T47D (cell line): ENCODE measurements at regions not wholly inside any gene's neighbourhood (a gene's known extent, or its start where the extent isn't known, plus 50 kb on each side); places are given as distances from the start of the nearest gene placed in this dataset.

Experiments
- DNase-seq, 2 experiments: peaks; one replicate each; pipeline versions ENCODE4 v3.0.0 to v3.0.0-alpha.2; 2011 to 2012; ENCODE audit warnings: low read depth in 1 of 2, low spot score in 1 of 2
- JUND ChIP-seq: IDR thresholded peaks from 2 replicates; pipeline ENCODE4 v1.6.1; 2012; ENCODE audit warnings: low read depth
- in situ Hi-C: cut with HindIII; loops from 2 replicates; pipeline ENCODE4 v1.10.0; 2016; ENCODE audit warnings: low sequenced_read_pairs, low pct_unique_long_range_greater_than_20kb

DNA sequence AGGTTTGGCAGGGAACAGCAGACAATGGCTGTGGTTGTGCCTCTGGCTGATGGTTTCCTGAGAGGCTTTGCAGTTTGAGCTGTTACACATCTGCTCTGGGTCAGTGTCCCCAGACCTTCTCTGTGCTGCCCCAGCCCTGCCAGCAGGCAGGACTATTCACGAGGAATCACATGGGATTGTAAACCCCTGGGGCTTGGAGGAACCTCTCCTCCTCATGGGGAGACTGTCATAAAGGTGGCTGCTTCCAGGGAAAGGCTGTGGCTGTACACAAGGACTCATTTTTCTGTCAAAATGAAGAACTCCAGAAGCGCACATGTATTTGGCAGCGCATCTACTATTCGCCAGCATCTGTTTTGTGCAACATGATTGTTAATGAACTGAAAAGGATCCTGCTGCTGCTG, 142.6 kb upstream of the CYP1B1 start:
- no peak for DNase-seq
- in situ Hi-C loops, result no loop called here
- TF ChIP-seq JUND, result no peak

DNA sequence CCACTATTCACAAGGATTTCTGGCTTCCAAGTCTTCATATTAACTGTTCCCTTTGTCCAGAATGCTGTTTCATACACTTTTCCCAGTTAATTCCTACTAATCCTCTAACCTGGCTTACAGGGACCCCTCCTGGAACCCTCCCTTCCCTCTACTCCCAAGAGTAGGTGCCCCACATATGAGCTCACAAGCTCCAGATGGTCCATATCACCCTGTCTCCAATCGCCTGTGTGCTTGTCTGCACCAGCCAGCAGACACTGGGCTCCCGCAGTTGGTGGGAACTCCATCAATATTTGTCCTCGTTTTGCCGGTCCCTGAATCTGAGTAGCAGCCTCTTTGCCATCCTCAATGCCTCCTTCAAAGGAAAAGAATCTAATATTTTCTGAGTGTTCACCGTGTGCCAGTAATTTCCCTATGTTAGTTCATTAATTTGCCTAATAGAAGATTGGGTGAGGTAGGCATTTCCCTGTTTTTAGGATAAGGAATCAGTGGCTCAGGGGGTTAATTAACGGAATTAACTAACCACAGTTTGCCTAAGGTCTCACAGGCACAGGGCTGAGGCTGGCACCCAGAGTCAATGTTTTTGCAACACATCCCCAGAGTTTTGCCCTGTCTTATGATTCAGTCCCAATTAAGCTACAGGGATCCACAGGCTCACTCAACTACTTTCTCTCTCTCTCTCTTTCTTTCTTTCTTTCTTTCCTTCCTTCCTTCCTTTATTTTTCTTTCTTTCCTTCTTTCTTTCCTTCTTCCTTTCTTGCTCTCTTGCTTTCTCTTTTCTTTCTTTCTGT, 141.6 kb upstream of the CYP1B1 start:
- TF ChIP-seq JUND, result no peak
- DNase-seq, result no peak
- in situ Hi-C loops, result no loop called here

DNA sequence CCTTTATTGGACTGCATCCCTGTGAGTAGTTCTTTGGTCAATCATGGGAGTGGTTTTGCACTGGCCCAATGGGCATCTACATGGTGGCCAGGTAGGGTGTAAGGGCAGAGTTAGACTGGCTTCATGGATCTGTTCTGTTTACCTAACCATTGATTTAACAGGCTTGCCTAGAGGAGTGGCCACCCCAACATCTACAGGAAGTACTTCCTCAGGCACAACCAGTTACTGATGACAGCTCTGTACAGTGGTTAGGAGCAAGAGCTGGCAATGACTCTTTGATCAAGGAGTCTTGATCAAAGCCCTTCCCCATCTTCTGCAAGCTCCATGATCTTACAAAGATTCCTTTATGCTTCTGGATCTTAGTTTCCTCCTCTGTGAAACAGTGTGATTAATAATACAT, 140.9 kb upstream of the CYP1B1 start:
- TF ChIP-seq JUND, result no peak

DNA sequence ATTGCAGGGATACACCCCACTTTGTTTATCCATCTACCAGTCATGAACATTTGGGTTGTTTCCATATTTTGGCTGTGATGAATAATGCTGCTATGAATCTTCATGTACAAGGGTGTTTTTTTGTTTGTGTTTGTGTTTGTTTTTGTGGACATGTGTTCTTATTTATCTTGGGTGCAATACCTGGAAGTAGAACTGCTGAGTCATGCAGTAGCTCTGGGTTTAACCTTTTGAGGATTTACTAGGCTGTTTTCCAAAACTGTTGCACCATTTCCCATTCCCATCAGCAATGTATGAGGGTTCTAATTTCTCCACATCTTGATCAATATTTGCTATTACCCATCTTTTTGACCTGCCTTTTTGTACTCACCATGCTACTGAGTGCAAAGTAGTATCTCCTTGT, 140.0 kb upstream of the CYP1B1 start:
- in situ Hi-C loops, result no loop called here
- DNase-seq, result peak in 1 of 2 experiments; percentile 60

More for the DNA sequence above, 140.9 kb upstream of the CYP1B1 start:
- in situ Hi-C loops, result no loop called here
- DNase-seq, result no peak

DNA sequence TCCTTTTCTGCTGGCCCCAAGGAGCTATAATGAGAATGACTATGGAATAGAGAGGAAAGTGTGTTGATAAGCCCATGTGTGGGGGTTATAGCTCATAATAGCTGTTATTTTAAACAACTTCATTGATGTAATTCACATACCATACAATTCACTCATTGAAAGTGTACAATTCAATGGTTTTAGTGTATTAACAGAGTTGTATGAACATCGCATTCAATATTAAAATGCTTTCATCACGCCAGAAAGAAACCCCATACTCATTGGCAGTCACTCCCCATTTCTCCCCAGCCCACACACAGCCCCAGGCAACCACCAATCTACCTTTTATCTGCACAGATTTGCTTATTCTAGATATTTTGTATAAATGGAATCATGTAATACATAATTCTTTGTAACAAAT, 139.6 kb upstream of the CYP1B1 start:
- in situ Hi-C loops, result no loop called here
- TF ChIP-seq JUND, result no peak

More for the DNA sequence above, 140.0 kb upstream of the CYP1B1 start:
- TF ChIP-seq JUND, result no peak

DNA sequence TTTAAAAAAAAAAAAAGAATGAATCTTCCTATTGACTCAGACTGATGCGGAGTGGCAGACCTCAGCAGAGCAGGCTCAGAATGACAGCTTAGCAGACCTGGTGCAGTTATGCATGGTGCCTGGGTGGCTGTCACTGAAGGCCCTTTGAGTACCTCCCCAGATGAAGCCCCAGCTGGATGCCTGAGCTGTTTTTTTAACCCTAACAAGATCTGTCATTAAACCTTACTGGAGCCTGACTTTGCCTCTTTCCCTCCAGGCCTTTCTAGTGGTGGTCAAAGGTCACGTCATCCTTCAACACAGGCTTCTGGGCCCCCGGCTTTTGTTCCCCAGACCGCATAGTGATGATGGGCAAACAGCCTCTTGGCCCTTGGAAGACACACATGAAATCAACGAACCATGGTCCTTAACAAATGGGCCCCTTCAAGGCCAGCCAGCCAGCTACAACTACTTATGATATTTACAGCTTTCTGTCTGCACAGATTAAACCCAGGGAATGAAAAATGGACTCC, 138.3 kb upstream of the CYP1B1 start:
- in situ Hi-C loops, result no loop called here
- no peak for DNase-seq
- no peak for TF ChIP-seq JUND

More for the DNA sequence above, 139.6 kb upstream of the CYP1B1 start:
- no peak for DNase-seq

DNA sequence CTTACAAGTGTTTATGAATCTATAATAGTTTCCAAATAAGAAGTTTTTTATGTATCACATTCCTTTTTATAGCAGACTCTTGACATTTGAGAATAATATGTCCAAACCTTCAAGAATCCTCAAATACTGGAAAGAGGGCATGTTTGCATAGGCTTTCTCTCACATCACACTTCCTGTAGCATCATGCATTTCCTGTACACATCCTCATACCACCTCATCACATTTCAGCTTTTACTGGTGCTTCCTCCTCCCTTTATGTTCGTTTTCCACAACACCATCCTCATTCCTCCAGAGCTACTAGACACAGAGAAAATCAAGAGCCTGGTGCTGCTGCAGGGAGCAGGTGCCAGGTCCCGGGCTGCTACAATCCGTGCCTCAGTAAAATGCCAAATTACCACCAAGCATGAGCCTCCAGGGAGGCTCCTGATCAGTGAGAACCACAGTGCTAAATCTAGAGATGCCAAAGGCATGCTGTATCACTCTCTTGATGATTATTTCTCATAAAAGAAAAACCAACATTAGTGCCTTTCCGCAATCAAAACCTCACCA, 137.7 kb upstream of the CYP1B1 start:
- in situ Hi-C loops, result no loop called here
- no peak for DNase-seq
- TF ChIP-seq JUND, result no peak

DNA sequence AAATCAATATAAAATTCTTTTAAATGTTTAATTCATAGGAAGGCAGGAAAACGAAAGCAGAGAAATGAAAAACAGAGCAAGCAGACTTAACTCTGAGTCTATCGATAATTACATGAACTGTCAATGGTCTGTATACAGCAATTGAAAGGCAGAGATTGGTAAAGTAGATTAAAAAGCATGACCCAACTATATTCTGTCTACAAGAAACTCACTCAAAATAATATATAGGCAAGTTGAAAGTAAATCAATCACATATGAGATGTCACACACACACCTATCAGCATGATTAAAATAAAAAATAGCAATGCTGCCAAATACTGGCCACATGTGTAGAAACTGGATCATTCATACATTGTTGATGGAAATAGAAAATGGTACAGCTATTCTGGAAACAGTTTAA, 136.4 kb upstream of the CYP1B1 start:
- no peak for TF ChIP-seq JUND
- in situ Hi-C loops, result no loop called here
- DNase-seq, result no peak

DNA sequence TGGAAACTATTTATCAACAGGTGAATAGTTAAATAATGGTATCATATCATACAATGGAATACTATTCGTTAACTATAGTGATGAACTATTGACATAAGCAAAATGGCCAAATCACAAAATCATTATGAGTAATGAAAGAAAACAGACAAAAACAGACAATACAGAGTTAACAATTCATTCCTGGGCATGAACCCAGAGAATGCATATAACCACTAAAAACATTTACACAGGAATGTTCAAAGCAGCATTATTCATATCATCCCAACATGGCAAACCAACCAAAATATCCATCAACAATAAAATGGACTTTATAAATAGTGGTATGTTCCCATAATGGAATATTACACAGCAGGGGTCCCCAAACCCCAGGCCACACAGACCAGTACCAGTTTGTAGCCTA, 131.2 kb upstream of the CYP1B1 start:
- in situ Hi-C loops, result no loop called here
- TF ChIP-seq JUND, result no peak
- no peak for DNase-seq

DNA sequence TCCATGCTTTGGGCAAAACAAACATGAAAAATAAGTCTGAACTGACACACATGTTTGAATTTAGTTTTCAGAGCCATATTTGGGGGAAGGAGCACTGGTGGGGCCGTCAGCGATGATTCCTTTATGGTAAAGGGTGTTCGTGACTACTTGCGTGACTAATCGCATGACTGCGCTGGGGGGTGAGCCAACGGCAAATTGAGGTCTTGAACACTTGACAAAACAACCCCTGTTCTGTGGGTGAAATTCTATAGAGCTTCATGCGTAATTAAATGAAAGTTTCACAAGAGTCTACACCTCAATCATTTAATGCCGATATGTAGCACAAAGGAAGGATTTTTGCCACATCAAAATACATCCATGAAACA, 127.5 kb upstream of the CYP1B1 start:
- no peak for DNase-seq

DNA sequence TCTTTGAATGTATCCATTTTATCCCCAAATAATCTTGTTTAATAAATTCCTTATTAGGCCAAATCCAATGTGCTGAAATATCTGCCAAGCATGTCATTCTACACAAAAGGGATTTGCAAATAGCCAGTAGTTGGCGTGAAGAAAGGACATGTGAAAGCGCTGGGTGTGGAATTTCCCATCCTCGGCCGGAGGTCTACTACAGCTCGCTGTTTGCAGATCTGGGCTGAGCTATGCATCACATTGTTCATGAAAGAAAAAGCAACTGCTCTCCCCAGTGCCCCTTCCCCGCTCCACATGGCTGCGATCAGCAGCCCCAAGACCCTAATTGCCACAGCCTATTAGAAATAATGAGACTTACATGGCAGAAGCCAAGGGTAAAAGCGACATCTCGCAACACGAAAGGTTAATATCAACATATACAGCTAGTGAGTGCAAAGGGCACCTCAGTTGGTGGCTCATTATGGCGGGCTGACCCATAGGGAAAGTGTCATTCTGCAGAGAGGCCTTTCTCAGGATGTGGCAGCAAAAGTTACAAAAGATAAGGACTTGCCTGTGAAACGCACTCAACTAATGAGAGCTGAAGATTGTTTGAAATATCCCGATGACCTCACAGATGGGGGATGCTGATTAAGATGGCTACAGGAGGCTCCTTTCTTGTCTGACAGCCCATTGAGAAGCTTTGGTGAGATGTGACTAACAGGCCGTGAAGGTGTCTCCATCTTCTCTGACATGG, 126.9 kb upstream of the CYP1B1 start:
- no peak for TF ChIP-seq JUND
- in situ Hi-C loops, result no loop called here
- DNase-seq, result no peak

More for the DNA sequence above, 127.5 kb upstream of the CYP1B1 start:
- no peak for TF ChIP-seq JUND
- in situ Hi-C loops, result no loop called here

DNA sequence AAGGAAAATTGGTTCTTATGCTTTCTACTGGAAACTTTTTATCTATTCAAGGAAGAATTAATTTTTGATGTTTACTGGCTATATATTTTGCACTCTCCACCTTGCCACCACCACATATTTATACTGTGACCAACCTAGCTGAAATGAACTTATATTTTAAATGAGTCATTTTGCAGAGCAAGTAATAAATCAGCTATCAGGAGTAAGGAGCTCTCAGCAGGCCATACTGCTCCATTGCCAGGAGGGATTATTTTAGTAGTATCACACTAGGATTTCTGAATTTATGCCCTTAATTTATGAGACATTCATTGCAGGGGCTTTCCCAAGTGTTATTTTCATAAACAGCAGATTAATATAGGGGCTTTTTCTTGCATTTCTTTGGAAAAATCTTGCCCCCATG, 125.8 kb upstream of the CYP1B1 start:
- no peak for TF ChIP-seq JUND
- in situ Hi-C loops, result no loop called here
- DNase-seq, result no peak

DNA sequence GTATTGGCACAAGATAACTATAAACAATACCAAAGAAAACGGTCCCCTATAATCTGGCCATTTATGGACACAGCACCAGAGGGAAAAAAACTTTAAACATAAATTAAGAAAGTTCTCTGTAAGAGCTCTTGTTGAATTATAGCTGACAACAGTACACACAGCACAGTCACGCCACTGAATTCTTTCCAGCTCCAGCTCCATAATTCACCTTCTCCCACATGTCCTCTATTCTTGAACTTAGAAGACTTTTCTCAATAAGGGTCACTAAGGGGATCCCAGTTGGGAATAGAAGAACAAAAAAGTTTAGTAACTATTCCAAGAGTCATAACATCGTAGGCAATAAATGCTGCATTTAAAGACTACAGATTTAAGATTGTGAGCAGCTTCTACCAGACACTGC, 124.6 kb upstream of the CYP1B1 start:
- no peak for TF ChIP-seq JUND
- no peak for DNase-seq
- in situ Hi-C loops, result no loop called here

DNA sequence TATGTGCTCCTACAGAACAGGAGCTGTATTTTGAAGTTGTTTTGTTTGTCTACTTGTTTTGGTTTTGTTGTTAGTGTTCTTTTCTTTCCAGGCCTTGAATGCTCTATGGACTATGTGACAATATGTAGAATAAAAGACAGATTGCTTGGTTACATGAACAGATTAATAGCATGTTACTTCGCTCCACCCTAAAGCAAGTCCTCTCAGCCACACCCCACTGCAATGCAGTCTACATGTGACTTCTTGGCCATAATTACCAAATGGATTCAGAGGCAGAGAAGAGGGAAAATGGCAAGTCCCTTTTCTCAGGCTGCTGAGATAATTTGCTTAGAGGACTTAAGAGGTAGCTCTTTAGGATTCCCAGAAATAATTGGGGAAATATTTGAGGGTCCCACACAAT, 123.2 kb upstream of the CYP1B1 start:
- TF ChIP-seq JUND, result no peak
- in situ Hi-C loops, result no loop called here
- no peak for DNase-seq
